ENCODE measurements at regions not wholly inside any gene's neighbourhood (a gene's known extent, or its start where the extent isn't known, plus 50 kb on each side); places are given as distances from the start of the nearest gene placed in this dataset.
"Not testable (repeated sequence)": the region's sequence is repeated elsewhere in the genome, so short reads cannot be mapped to it uniquely, and the experiment has no call there.

DNA sequence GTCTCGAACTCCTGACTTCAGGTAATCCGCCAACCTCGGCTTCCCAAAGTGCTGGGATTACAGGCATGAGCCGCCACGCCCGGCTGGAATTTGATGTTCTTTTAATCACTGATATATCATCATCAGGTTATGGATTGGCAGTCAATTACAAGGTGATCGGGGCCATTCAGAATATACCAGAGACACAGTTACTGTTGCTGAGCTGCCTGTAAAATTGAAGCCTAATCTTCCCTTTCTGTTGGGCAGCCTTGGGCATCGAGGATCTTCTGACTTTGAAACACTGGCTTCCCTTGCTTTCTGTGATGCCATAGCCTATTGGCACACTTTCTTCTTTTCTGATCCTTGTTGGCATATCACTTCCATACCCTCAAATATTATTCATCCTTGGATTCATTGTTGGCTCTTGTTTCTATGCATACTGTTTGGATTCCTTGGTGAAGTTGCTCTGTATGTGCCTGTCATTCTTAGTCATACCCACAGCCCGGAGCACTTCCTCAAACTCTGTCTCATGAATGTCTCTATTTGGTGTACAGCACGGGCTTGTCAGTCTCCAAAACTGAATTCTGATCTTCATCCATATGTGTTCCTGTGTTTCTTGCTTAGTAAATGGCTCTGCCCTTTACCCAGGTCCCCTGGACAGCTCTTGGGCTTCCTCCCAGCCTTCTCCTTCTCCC is 85.6 kb upstream of the CRYM start:
- H3K79me2 ChIP-seq (ENCODE audit: control insufficient read depth, insufficient read depth, low read length); intact Hi-C loops (cut with micrococcal nuclease); CTCF ChIA-PET; H3K9ac ChIP-seq (replicated peaks; ENCODE audit: extremely low read depth, insufficient read depth, low read length); BruUV-seq (replicated peaks); H4K20me1 ChIP-seq (replicated peaks; ENCODE audit: control insufficient read depth, extremely low read depth, insufficient read depth, low read length); H3K27ac ChIP-seq (ENCODE audit: insufficient read depth, low read depth, low read length); H3K9me1 ChIP-seq (replicated peaks; ENCODE audit: control insufficient read depth, extremely low read depth, insufficient read depth, low read length); H3K9me3 ChIP-seq (replicated peaks; ENCODE audit: control insufficient read depth, insufficient read depth, low read length); POLR2A ChIA-PET; H3K27me3 ChIP-seq (ENCODE audit: control insufficient read depth in 2 of 2, insufficient read depth in 2 of 2, low read length in 2 of 2); H2AFZ ChIP-seq (ENCODE audit: low read depth, low read length); dilution Hi-C loops (cut with MboI; ENCODE audit: extremely low pct_ligation_motif_present, low sequenced_read_pairs); H3K4me3 ChIP-seq (replicated peaks in 1 of 3; ENCODE audit: insufficient read depth in 1 of 3, low read depth in 1 of 3, low read length in 3 of 3); H3K4me2 ChIP-seq (ENCODE audit: insufficient read depth, low read length); H3K4me1 ChIP-seq (ENCODE audit: control insufficient read depth, extremely low read depth, insufficient read depth, low read length); FAIRE-seq; H3K36me3 ChIP-seq (ENCODE audit: control insufficient read depth in 2 of 2, extremely low read depth in 1 of 2, insufficient read depth in 2 of 2, low read length in 2 of 2); DNase-seq (ENCODE audit: low read depth, low spot score): not testable (repeated sequence)

DNA sequence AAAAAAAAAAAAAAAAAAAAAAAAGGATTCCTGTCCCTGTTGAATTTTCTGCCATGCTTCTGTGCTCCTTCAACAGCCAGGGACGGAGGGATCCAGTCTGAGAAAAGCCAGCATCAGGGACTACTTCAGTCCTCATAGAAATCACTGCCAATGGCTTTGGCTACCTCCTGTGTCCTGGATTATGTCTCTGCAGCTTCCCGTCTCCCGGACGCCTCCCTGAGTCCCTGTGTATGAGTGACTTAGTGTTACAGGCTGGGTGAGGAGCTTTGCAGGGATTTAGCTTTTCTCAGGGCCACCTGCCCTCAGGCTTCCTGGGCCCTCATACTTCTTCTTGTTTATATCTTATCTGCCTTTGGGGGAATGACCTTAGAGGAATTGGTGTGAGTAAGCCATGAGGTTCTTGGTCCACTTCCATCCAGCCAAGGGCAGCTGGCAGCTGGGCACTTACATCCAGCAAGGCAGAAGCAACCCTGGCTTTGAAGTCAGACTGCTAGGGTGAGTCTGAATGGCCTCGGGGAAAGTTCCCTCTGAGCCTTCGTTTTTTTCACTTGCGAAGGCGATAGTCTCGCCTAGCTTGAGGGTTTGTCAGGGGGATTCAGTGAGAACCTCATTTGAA is 83.6 kb upstream of the CRYM start:
- CTCF ChIA-PET; H3K4me2 ChIP-seq (ENCODE audit: insufficient read depth, low read length); H3K9me1 ChIP-seq (replicated peaks; ENCODE audit: control insufficient read depth, extremely low read depth, insufficient read depth, low read length); H3K27ac ChIP-seq (ENCODE audit: insufficient read depth, low read depth, low read length); H3K4me1 ChIP-seq (ENCODE audit: control insufficient read depth, extremely low read depth, insufficient read depth, low read length); dilution Hi-C loops (cut with MboI; ENCODE audit: extremely low pct_ligation_motif_present, low sequenced_read_pairs); H3K36me3 ChIP-seq (ENCODE audit: control insufficient read depth in 2 of 2, extremely low read depth in 1 of 2, insufficient read depth in 2 of 2, low read length in 2 of 2); intact Hi-C loops (cut with micrococcal nuclease); H3K79me2 ChIP-seq (ENCODE audit: control insufficient read depth, insufficient read depth, low read length); DNase-seq (ENCODE audit: low read depth, low spot score); FAIRE-seq; BruUV-seq (replicated peaks); H3K9ac ChIP-seq (replicated peaks; ENCODE audit: extremely low read depth, insufficient read depth, low read length); H3K9me3 ChIP-seq (replicated peaks; ENCODE audit: control insufficient read depth, insufficient read depth, low read length); H4K20me1 ChIP-seq (replicated peaks; ENCODE audit: control insufficient read depth, extremely low read depth, insufficient read depth, low read length); H2AFZ ChIP-seq (ENCODE audit: low read depth, low read length); POLR2A ChIA-PET; H3K27me3 ChIP-seq (ENCODE audit: control insufficient read depth in 2 of 2, insufficient read depth in 2 of 2, low read length in 2 of 2); H3K4me3 ChIP-seq (replicated peaks in 1 of 3; ENCODE audit: insufficient read depth in 1 of 3, low read depth in 1 of 3, low read length in 3 of 3): not testable (repeated sequence)

DNA sequence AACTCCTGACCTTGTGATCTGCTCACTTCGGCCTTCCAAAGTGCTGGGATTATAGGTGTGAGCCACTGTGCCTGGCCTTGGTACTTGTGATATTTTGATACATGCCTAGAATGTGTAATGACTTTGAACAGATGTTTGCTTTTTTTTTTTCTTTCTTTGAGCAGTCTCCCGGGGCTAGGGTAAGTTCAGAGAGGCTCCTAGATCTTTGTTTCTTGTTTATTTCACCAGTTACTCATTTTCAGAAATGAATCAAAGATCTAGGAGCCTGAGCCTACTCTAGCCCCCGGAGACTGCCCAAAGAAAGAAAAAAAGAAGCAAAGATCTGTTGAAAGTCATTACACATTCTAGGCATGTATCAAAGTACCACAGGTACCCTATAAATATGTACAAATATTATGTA is 83.0 kb upstream of the CRYM start:
- H3K9me3 ChIP-seq (replicated peaks; ENCODE audit: control insufficient read depth, insufficient read depth, low read length); BruUV-seq (replicated peaks); H3K27ac ChIP-seq (ENCODE audit: insufficient read depth, low read depth, low read length); H3K9ac ChIP-seq (replicated peaks; ENCODE audit: extremely low read depth, insufficient read depth, low read length); CTCF ChIA-PET; H4K20me1 ChIP-seq (replicated peaks; ENCODE audit: control insufficient read depth, extremely low read depth, insufficient read depth, low read length); intact Hi-C loops (cut with micrococcal nuclease); DNase-seq (ENCODE audit: low read depth, low spot score); H3K79me2 ChIP-seq (ENCODE audit: control insufficient read depth, insufficient read depth, low read length); dilution Hi-C loops (cut with MboI; ENCODE audit: extremely low pct_ligation_motif_present, low sequenced_read_pairs); H3K4me1 ChIP-seq (ENCODE audit: control insufficient read depth, extremely low read depth, insufficient read depth, low read length); POLR2A ChIA-PET; FAIRE-seq; H2AFZ ChIP-seq (ENCODE audit: low read depth, low read length); H3K4me2 ChIP-seq (ENCODE audit: insufficient read depth, low read length); H3K4me3 ChIP-seq (replicated peaks in 1 of 3; ENCODE audit: insufficient read depth in 1 of 3, low read depth in 1 of 3, low read length in 3 of 3); H3K36me3 ChIP-seq (ENCODE audit: control insufficient read depth in 2 of 2, extremely low read depth in 1 of 2, insufficient read depth in 2 of 2, low read length in 2 of 2); H3K27me3 ChIP-seq (ENCODE audit: control insufficient read depth in 2 of 2, insufficient read depth in 2 of 2, low read length in 2 of 2); H3K9me1 ChIP-seq (replicated peaks; ENCODE audit: control insufficient read depth, extremely low read depth, insufficient read depth, low read length): not testable (repeated sequence)

DNA sequence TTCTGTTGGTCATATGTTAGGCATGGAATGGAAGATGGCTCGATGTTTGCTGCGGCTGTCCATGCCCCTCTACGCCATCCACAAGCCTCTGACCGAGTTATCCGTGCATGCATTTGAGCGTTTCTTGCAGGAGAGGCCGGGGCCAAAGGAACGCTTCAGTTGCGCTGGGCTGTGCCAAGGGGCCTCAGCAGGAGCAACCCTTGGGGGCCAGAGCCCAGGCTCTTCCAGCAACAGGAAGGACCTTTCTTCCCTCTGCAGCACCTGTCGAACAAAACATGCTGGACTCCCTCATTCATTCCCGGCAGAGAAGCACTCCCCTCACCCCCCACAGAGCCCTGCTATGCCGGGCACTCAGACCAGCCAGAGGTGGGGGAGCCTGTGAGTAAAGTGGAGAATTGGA is 81.4 kb upstream of the CRYM start:
- H3K27me3 ChIP-seq (ENCODE audit: control insufficient read depth in 2 of 2, insufficient read depth in 2 of 2, low read length in 2 of 2); H3K4me3 ChIP-seq (replicated peaks in 1 of 3; ENCODE audit: insufficient read depth in 1 of 3, low read depth in 1 of 3, low read length in 3 of 3); POLR2A ChIA-PET; H3K36me3 ChIP-seq (ENCODE audit: control insufficient read depth in 2 of 2, extremely low read depth in 1 of 2, insufficient read depth in 2 of 2, low read length in 2 of 2); intact Hi-C loops (cut with micrococcal nuclease); H3K9me1 ChIP-seq (replicated peaks; ENCODE audit: control insufficient read depth, extremely low read depth, insufficient read depth, low read length); H3K27ac ChIP-seq (ENCODE audit: insufficient read depth, low read depth, low read length); H3K9ac ChIP-seq (replicated peaks; ENCODE audit: extremely low read depth, insufficient read depth, low read length); H3K9me3 ChIP-seq (replicated peaks; ENCODE audit: control insufficient read depth, insufficient read depth, low read length); H3K4me2 ChIP-seq (ENCODE audit: insufficient read depth, low read length); H4K20me1 ChIP-seq (replicated peaks; ENCODE audit: control insufficient read depth, extremely low read depth, insufficient read depth, low read length); FAIRE-seq; CTCF ChIA-PET; H3K4me1 ChIP-seq (ENCODE audit: control insufficient read depth, extremely low read depth, insufficient read depth, low read length); H2AFZ ChIP-seq (ENCODE audit: low read depth, low read length); H3K79me2 ChIP-seq (ENCODE audit: control insufficient read depth, insufficient read depth, low read length); BruUV-seq (replicated peaks); DNase-seq (ENCODE audit: low read depth, low spot score); dilution Hi-C loops (cut with MboI; ENCODE audit: extremely low pct_ligation_motif_present, low sequenced_read_pairs): not testable (repeated sequence)

Data from endothelial cell of umbilical vein (primary cell).